Immature natural killer cell (primary cell): ENCODE measurements at regions not wholly inside any gene's neighbourhood (a gene's known extent, or its start where the extent isn't known, plus 50 kb on each side); places are given as distances from the start of the nearest gene placed in this dataset.
A peak's percentile ranks its signal among the peaks of the same experiment; 100 is the strongest.

Experiments used
- DNase-seq, 3 donors: peaks; one replicate each; pipeline ENCODE4 v3.0.0; 2022; ENCODE audit warnings: mixed read lengths in 1 of 3
- H3K27ac Mint-ChIP-seq, 6 donors: one replicate each; pipeline ENCODE4 v1.8.0; 2020; ENCODE audit warnings: mixed read lengths in 6 of 6, mild to moderate bottlenecking in 5 of 6, inconsistent platforms in 4 of 6, moderate library complexity in 3 of 6
- H3K27me3 Mint-ChIP-seq, 3 donors: one replicate each; pipeline ENCODE4 v1.8.0; 2020 to 2021; ENCODE audit warnings: low read depth in 3 of 3, mild to moderate bottlenecking in 3 of 3, mixed read lengths in 3 of 3, moderate library complexity in 3 of 3, inconsistent platforms in 1 of 3
- H3K36me3 Mint-ChIP-seq, 3 donors: one replicate each; pipeline ENCODE4 v1.8.0; 2020; ENCODE audit warnings: mixed read lengths in 3 of 3, inconsistent platforms in 2 of 3, mild to moderate bottlenecking in 2 of 3
- H3K4me1 Mint-ChIP-seq, 2 donors: one replicate each; pipeline ENCODE4 v1.8.0; 2020; ENCODE audit warnings: inconsistent platforms in 2 of 2, mild to moderate bottlenecking in 2 of 2, mixed read lengths in 2 of 2, moderate library complexity in 1 of 2
- H3K4me3 Mint-ChIP-seq, 5 donors: one replicate each; pipeline ENCODE4 v1.8.0; 2020; ENCODE audit warnings: mild to moderate bottlenecking in 5 of 5, mixed read lengths in 5 of 5, inconsistent platforms in 3 of 5, moderate library complexity in 3 of 5
- H3K9me3 Mint-ChIP-seq, 6 donors: one replicate each; pipeline ENCODE4 v1.8.0; 2020; ENCODE audit warnings: mild to moderate bottlenecking in 6 of 6, mixed read lengths in 6 of 6, inconsistent platforms in 4 of 6, moderate library complexity in 3 of 6

GRCh38 chr4:81860111-81860510 is 388.4 kb upstream of the RASGEF1B start:
- Mint-ChIP-seq H3K36me3 (no peaks in the 10 kb centered on the region), H3K4me1 (no peaks in the 10 kb centered on the region)

GRCh38 chr4:81854406-81854805 is 382.7 kb upstream of the RASGEF1B start:
- H3K27ac Mint-ChIP-seq, result no peak overlapping the region
- no peak for DNase-seq
- H3K4me3 Mint-ChIP-seq, result no peak overlapping the region
- no peaks in the 10 kb centered on the region for H3K4me1 Mint-ChIP-seq
- no peaks in the 10 kb centered on the region for H3K36me3 Mint-ChIP-seq
- peaks cover 0 to 7% (median 0%) of the 10 kb centered on the region in 6 donors for H3K9me3 Mint-ChIP-seq
- H3K27me3 Mint-ChIP-seq, result peaks cover 0 to 9% (median 1%) of the 10 kb centered on the region in 3 donors

More at GRCh38 chr4:81860111-81860510, 388.4 kb upstream of the RASGEF1B start:
- no peak for DNase-seq
- Mint-ChIP-seq H3K9me3 (peaks cover 0 to 1% (median 0%) of the 10 kb centered on the region in 6 donors), H3K27me3 (peaks cover 0 to 8% (median 3%) of the 10 kb centered on the region in 3 donors), H3K27ac (no peak overlapping the region), H3K4me3 (no peak overlapping the region)

GRCh38 chr4:81852031-81852715 is 380.5 kb upstream of the RASGEF1B start:
- Mint-ChIP-seq H3K9me3 (peaks cover 0 to 7% (median 0%) of the 10 kb centered on the region in 6 donors), H3K27ac (no peak overlapping the region), H3K27me3 (peaks cover 0 to 6% (median 1%) of the 10 kb centered on the region in 3 donors), H3K4me1 (no peaks in the 10 kb centered on the region), H3K36me3 (no peaks in the 10 kb centered on the region), H3K4me3 (no peak overlapping the region)
- no peak for DNase-seq

GRCh38 chr4:81850701-81851100 is 379.0 kb upstream of the RASGEF1B start:
- Mint-ChIP-seq H3K4me1 (no peaks in the 10 kb centered on the region), H3K27me3 (peaks cover 0 to 6% (median 1%) of the 10 kb centered on the region in 3 donors), H3K9me3 (peaks cover 0 to 7% (median 0%) of the 10 kb centered on the region in 6 donors), H3K36me3 (no peaks in the 10 kb centered on the region), H3K4me3 (no peak overlapping the region), H3K27ac (no peak overlapping the region)
- DNase-seq, result no peak

- no peak overlapping the region for H3K27ac Mint-ChIP-seq
- no peak for DNase-seq
- no peak overlapping the region for H3K4me3 Mint-ChIP-seq
- H3K36me3 Mint-ChIP-seq, result no peaks in the 10 kb centered on the region
- H3K27me3 Mint-ChIP-seq, result peaks cover 0 to 3% (median 0%) of the 10 kb centered on the region in 3 donors
- H3K4me1 Mint-ChIP-seq, result no peaks in the 10 kb centered on the region
- no peaks in the 10 kb centered on the region for H3K9me3 Mint-ChIP-seq
Observed at GRCh38 chr4:81845761-81846160, 374.1 kb upstream of the RASGEF1B start.

- no peak overlapping the region for H3K27ac Mint-ChIP-seq
- peaks cover 0 to 3% (median 0%) of the 10 kb centered on the region in 3 donors for H3K27me3 Mint-ChIP-seq
- H3K9me3 Mint-ChIP-seq, result no peaks in the 10 kb centered on the region
- no peak overlapping the region for H3K4me3 Mint-ChIP-seq
- no peak for DNase-seq
- no peaks in the 10 kb centered on the region for H3K36me3 Mint-ChIP-seq
- H3K4me1 Mint-ChIP-seq, result no peaks in the 10 kb centered on the region
Observed at GRCh38 chr4:81845273-81845672, 373.6 kb upstream of the RASGEF1B start.

GRCh38 chr4:81844717-81845116 is 373.0 kb upstream of the RASGEF1B start:
- Mint-ChIP-seq H3K4me1 (no peaks in the 10 kb centered on the region), H3K27me3 (peaks cover 0 to 3% (median 0%) of the 10 kb centered on the region in 3 donors), H3K9me3 (no peaks in the 10 kb centered on the region), H3K27ac (no peak overlapping the region), H3K4me3 (no peak overlapping the region), H3K36me3 (no peaks in the 10 kb centered on the region)
- DNase-seq, result peak; percentile 56 to 68 (median 64)

GRCh38 chr4:81839347-81840042 is 367.8 kb upstream of the RASGEF1B start:
- no peaks in the 10 kb centered on the region for H3K4me1 Mint-ChIP-seq
- H3K4me3 Mint-ChIP-seq, result no peak overlapping the region
- DNase-seq, result no peak
- no peaks in the 10 kb centered on the region for H3K36me3 Mint-ChIP-seq
- H3K27me3 Mint-ChIP-seq, result peaks cover 0 to 3% (median 0%) of the 10 kb centered on the region in 3 donors
- H3K27ac Mint-ChIP-seq, result no peak overlapping the region
- H3K9me3 Mint-ChIP-seq, result no peaks in the 10 kb centered on the region

GRCh38 chr4:81838586-81838985 is 366.9 kb upstream of the RASGEF1B start:
- Mint-ChIP-seq H3K4me1 (no peaks in the 10 kb centered on the region), H3K36me3 (no peaks in the 10 kb centered on the region), H3K9me3 (no peaks in the 10 kb centered on the region), H3K27ac (no peak overlapping the region), H3K4me3 (no peak overlapping the region), H3K27me3 (peaks cover 0 to 2% (median 0%) of the 10 kb centered on the region in 3 donors)
- no peak for DNase-seq

- Mint-ChIP-seq H3K36me3 (no peaks in the 10 kb centered on the region), H3K27me3 (peaks cover 0 to 2% (median 2%) of the 10 kb centered on the region in 3 donors), H3K27ac (no peak overlapping the region), H3K9me3 (no peaks in the 10 kb centered on the region), H3K4me3 (no peak overlapping the region), H3K4me1 (no peaks in the 10 kb centered on the region)
- DNase-seq, result no peak
Observed at GRCh38 chr4:81836716-81837115, 365.0 kb upstream of the RASGEF1B start.

GRCh38 chr4:81833576-81833975 is 361.9 kb upstream of the RASGEF1B start:
- H3K9me3 Mint-ChIP-seq, result no peaks in the 10 kb centered on the region
- no peak overlapping the region for H3K4me3 Mint-ChIP-seq
- H3K36me3 Mint-ChIP-seq, result no peaks in the 10 kb centered on the region
- DNase-seq, result no peak
- H3K4me1 Mint-ChIP-seq, result no peaks in the 10 kb centered on the region
- no peak overlapping the region for H3K27ac Mint-ChIP-seq
- H3K27me3 Mint-ChIP-seq, result peaks cover 0 to 2% (median 2%) of the 10 kb centered on the region in 3 donors

GRCh38 chr4:81828991-81829390 is 357.3 kb upstream of the RASGEF1B start:
- H3K4me1 Mint-ChIP-seq, result no peaks in the 10 kb centered on the region
- H3K27me3 Mint-ChIP-seq, result peaks cover 0 to 2% (median 2%) of the 10 kb centered on the region in 3 donors
- H3K9me3 Mint-ChIP-seq, result no peaks in the 10 kb centered on the region
- H3K36me3 Mint-ChIP-seq, result no peaks in the 10 kb centered on the region
- no peak for DNase-seq
- no peak overlapping the region for H3K4me3 Mint-ChIP-seq
- no peak overlapping the region for H3K27ac Mint-ChIP-seq

- H3K27me3 Mint-ChIP-seq, result peaks cover 0 to 2% (median 0%) of the 10 kb centered on the region in 3 donors
- no peaks in the 10 kb centered on the region for H3K36me3 Mint-ChIP-seq
- H3K4me1 Mint-ChIP-seq, result no peaks in the 10 kb centered on the region
- DNase-seq, result no peak
- no peak overlapping the region for H3K27ac Mint-ChIP-seq
- H3K4me3 Mint-ChIP-seq, result no peak overlapping the region
- no peaks in the 10 kb centered on the region for H3K9me3 Mint-ChIP-seq
Observed at GRCh38 chr4:81827577-81828202, 356.0 kb upstream of the RASGEF1B start.

GRCh38 chr4:81826817-81827424 is 355.2 kb upstream of the RASGEF1B start:
- Mint-ChIP-seq H3K4me3 (no peak overlapping the region), H3K27me3 (no peaks in the 10 kb centered on the region), H3K4me1 (no peaks in the 10 kb centered on the region), H3K36me3 (no peaks in the 10 kb centered on the region), H3K27ac (no peak overlapping the region), H3K9me3 (no peaks in the 10 kb centered on the region)
- no peak for DNase-seq
